Stomach (tissue), 8 donors: ENCODE measurements at regions not wholly inside any gene's neighbourhood (a gene's known extent, or its start where the extent isn't known, plus 50 kb on each side); places are given as distances from the start of the nearest gene placed in this dataset.

ENCODE experiments used
- DNase-seq, 2 donors: peaks; one replicate each; pipeline versions ENCODE4 v3.0.0 to v3.0.0-alpha.2; 2013 to 2019
- H3K27ac ChIP-seq, 5 donors: fragments of 200-600 bp in 4 of 5; sonication (generic) in 4 of 5; one replicate each; pipeline ENCODE4 v1.5.1; 2013 to 2019; ENCODE audit warnings: mild to moderate bottlenecking in 1 of 5, moderate library complexity in 1 of 5
- H3K27me3 ChIP-seq, 3 donors: fragments of 200-600 bp; sonication (generic); one replicate each; pipeline ENCODE4 v1.5.1; 2017 to 2019; ENCODE audit warnings: mixed run types in 1 of 3
- H3K36me3 ChIP-seq, 4 donors: fragments of 200-600 bp; sonication (generic); 1 replicate in 3 of 4; 2 replicates in 1 of 4; pipeline ENCODE4 v1.5.1; 2016 to 2019
- H3K4me1 ChIP-seq, 4 donors: fragments of 200-600 bp; sonication (generic); one replicate each; pipeline ENCODE4 v1.5.1; 2016 to 2019
- H3K4me3 ChIP-seq, 4 donors: fragments of 200-600 bp; sonication (generic) in 3 of 4; one replicate each; pipeline ENCODE4 v1.5.1; 2016 to 2019; ENCODE audit warnings: mild to moderate bottlenecking in 1 of 4
- H3K9me3 ChIP-seq, 4 donors: fragments of 200-600 bp; sonication (generic); one replicate each; pipeline ENCODE4 v1.5.1; 2016 to 2019
- EP300 ChIP-seq: sonication (generic); formaldehyde crosslinking; IDR thresholded peaks from one replicate; pipeline ENCODE4 v1.6.1; 2017; ENCODE audit warnings: antibody characterized with exemption
- POLR2A ChIP-seq, 4 donors: fragments of 450-650 bp; IDR thresholded peaks; one replicate each; pipeline ENCODE4 v1.6.1; 2016; ENCODE audit warnings: antibody characterized with exemption in 4 of 4, control low read depth in 2 of 4, mild to moderate bottlenecking in 1 of 4, moderate library complexity in 1 of 4
- POLR2AphosphoS5 ChIP-seq, 3 donors: sonication (generic); formaldehyde crosslinking; IDR thresholded peaks; one replicate each; pipeline ENCODE4 v1.6.1; 2016; ENCODE audit warnings: antibody characterized with exemption in 3 of 3
- WGBS, 5 donors: extraction: QIAGEN DNeasy Blood & Tissue Kit in 3 of 5; methylation state at CpG; one replicate each; pipeline versions ENCODE4 v1.1.5 to v1.1.7; 2013 to 2018; 5-methylcytosine and 5-hydroxymethylcytosine counted together
- intact Hi-C: fragments of 100-400 bp; cut with DNase I; formaldehyde crosslinking; loops from one replicate; pipeline ENCODE4 v1.15.1; 2023; ENCODE audit warnings: low total_unique reads
- TF ChIP-seq, protein P1 (sequence below), 7 experiments: fragments of 450-650 bp in 4 of 7; fragments of 200-600 bp in 3 of 7; sonication (generic) in 3 of 7; IDR thresholded peaks; one replicate each; pipeline ENCODE4 v1.5.1; 2016 to 2019; ENCODE audit warnings: antibody characterized with exemption in 7 of 7, control low read depth in 2 of 7, mild to moderate bottlenecking in 1 of 7
- donor health status: healthy with polysubstance abuse.
- donor health status: Bipolar disorder and iron deficiency.
- donor health status: healthy.

DNA sequence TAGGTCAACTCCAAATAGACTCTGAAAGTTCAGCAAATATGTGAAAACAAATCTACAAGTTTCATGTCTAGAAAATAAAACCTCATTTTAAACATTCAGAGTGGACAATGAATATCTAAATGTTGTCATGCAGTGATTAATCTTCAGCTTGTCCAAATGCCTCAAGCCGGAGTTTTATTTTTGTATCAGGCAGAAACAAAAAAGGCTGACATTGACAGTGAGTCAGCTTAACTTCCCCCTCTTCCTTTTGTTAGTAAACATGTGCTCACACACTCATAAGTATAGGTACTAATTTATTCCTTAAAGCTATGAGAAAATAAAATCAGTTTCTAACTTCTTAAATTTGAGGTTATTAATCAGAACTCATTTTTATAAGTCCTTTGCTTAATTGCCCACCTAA is 467.9 kb upstream of the DAB2 start:
- TF ChIP-seq POLR2AphosphoS5 (IDR thresholded peaks at IDR 0.05) (no peak), POLR2A (IDR thresholded peaks at IDR 0.05) (no peak), EP300 (no peak)
- TF ChIP-seq, protein P1, sequence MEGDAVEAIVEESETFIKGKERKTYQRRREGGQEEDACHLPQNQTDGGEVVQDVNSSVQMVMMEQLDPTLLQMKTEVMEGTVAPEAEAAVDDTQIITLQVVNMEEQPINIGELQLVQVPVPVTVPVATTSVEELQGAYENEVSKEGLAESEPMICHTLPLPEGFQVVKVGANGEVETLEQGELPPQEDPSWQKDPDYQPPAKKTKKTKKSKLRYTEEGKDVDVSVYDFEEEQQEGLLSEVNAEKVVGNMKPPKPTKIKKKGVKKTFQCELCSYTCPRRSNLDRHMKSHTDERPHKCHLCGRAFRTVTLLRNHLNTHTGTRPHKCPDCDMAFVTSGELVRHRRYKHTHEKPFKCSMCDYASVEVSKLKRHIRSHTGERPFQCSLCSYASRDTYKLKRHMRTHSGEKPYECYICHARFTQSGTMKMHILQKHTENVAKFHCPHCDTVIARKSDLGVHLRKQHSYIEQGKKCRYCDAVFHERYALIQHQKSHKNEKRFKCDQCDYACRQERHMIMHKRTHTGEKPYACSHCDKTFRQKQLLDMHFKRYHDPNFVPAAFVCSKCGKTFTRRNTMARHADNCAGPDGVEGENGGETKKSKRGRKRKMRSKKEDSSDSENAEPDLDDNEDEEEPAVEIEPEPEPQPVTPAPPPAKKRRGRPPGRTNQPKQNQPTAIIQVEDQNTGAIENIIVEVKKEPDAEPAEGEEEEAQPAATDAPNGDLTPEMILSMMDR (IDR thresholded peaks at IDR 0.05) = no peak
- 16 to 34% (median 21%) methylated on average over 1 of the region's 1 CpG for WGBS, 5 donors
- no peak for DNase-seq
- H3K4me1 ChIP-seq = peaks cover 0 to 13% (median 7%) of the 10 kb centered on the region in 4 donors
- no peak overlapping the region for H3K27ac ChIP-seq
- no peaks in the 10 kb centered on the region for H3K27me3 ChIP-seq
- no peaks in the 10 kb centered on the region for H3K36me3 ChIP-seq
- intact Hi-C loops = no loop called here
- no peaks in the 10 kb centered on the region for H3K9me3 ChIP-seq
- no peak overlapping the region for H3K4me3 ChIP-seq

- Histone ChIP-seq H3K27me3 (no peaks in the 10 kb centered on the region), H3K4me3 (no peak overlapping the region), H3K36me3 (no peaks in the 10 kb centered on the region), H3K27ac (no peak overlapping the region), H3K9me3 (no peaks in the 10 kb centered on the region), H3K4me1 (peaks cover 0 to 13% (median 7%) of the 10 kb centered on the region in 4 donors)
- intact Hi-C loops = no loop called here
- TF ChIP-seq POLR2A (IDR thresholded peaks at IDR 0.05) (no peak), POLR2AphosphoS5 (IDR thresholded peaks at IDR 0.05) (no peak), EP300 (no peak)
- TF ChIP-seq, protein P1 (IDR thresholded peaks at IDR 0.05) = no peak
- DNase-seq = no peak
- 59 to 67% (median 63%) methylated on average over 2 of the region's 2 CpGs for WGBS, 5 donors
Observed at GRCh38 chr5:39891376-39891775, 466.6 kb upstream of the DAB2 start.

DNA sequence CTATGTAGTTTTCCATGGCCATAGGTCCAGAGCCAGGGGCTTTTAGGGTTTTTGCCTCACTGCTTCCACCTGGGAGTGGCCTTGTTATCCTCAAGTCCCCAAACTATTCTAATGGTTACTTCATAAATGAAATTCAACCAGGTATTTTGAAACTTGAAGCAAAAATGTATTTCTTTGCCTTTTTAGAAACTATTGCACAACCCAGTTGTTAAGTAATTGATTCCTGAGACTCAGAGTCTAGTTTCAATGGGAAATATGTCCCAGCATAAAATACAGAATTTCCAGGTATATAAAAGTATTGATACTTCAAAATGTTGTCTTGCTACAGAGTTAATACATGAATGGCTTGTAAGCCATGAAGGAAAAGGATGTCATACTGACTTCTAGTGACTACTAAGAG is 456.2 kb upstream of the DAB2 start:
- Histone ChIP-seq H3K36me3 (no peaks in the 10 kb centered on the region), H3K27ac (no peak overlapping the region), H3K4me3 (no peak overlapping the region), H3K4me1 (no peaks in the 10 kb centered on the region), H3K27me3 (no peaks in the 10 kb centered on the region), H3K9me3 (no peaks in the 10 kb centered on the region)
- intact Hi-C loops = no loop called here
- TF ChIP-seq POLR2A (IDR thresholded peaks at IDR 0.05) (no peak), POLR2AphosphoS5 (IDR thresholded peaks at IDR 0.05) (no peak), EP300 (no peak)
- TF ChIP-seq, protein P1 (IDR thresholded peaks at IDR 0.05) = no peak
- DNase-seq = no peak

DNA sequence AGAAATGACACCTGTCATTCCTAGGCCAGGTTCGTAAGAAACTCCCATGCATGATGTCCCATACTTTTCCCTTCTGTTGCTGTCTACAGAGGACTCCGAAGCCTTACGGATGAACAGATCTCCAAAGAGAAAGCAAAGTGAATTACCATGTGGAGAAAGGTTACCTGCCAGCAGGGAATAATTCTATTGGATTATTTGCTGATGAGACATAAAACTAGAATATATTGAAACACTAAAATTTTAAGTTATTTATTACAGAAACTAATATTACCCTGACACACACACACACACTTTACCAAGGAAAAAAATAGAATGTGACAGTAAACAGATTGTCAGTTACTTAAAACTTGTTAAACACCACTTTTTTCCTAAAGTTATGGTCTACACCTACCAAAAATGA is 452.7 kb upstream of the DAB2 start:
- Histone ChIP-seq H3K9me3 (no peaks in the 10 kb centered on the region), H3K27me3 (no peaks in the 10 kb centered on the region), H3K4me1 (no peaks in the 10 kb centered on the region), H3K4me3 (no peak overlapping the region), H3K27ac (no peak overlapping the region), H3K36me3 (no peaks in the 10 kb centered on the region)
- no peak for DNase-seq
- no peak for TF ChIP-seq EP300
- TF ChIP-seq POLR2A (IDR thresholded peaks at IDR 0.05) = no peak
- TF ChIP-seq POLR2AphosphoS5 (IDR thresholded peaks at IDR 0.05) = no peak
- TF ChIP-seq, protein P1 (IDR thresholded peaks at IDR 0.05) = no peak
- intact Hi-C loops = no loop called here
- WGBS, 5 donors = 95 to 98% (median 96%) methylated on average over 3 of the region's 3 CpGs
